K562 (cell line): ENCODE measurements at regions not wholly inside any gene's neighbourhood (a gene's known extent, or its start where the extent isn't known, plus 50 kb on each side); places are given as distances from the start of the nearest gene placed in this dataset.

ENCODE experiments used
- ATAC-seq: fragments of 200-7000 bp; cut with Tn5 transposase; 3 replicates; pipeline ENCODE4 v1.9.1; 2020; ENCODE audit warnings: moderate library complexity
- BruUV-seq: library from RNA; stranded (reverse); fragments of 400-500 nt; replicated peaks from 2 replicates; lab custom pipeline; 2021; lab: Mats Ljungman, UMichigan
- CTCF ChIA-PET: fragments of 300-600 bp; formaldehyde crosslinking; extraction: SDS; loops from one replicate; lab custom pipeline; 2021; ENCODE audit warnings: low intra/inter-chr PET ratio; lab: Yijun Ruan, JAX
- POLR2A ChIA-PET: fragments of 300-600, 350-650 bp; sonication (Branson Sonifier 250); formaldehyde crosslinking; extraction: SDS; loops from one replicate; lab custom pipeline; 2021; ENCODE audit warnings: antibody characterized with exemption, inconsistent platforms; lab: Yijun Ruan, JAX
- DNase-seq, 4 experiments: peaks; one replicate each; pipeline versions ENCODE4 v3.0.0 to v3.0.0-alpha.2; 2011 to 2018; ENCODE audit warnings: low spot score in 3 of 4, mixed read lengths in 3 of 4; ENCODE audit errors: extremely low read depth in 1 of 4
- FAIRE-seq: peaks from 2 replicates; lab custom pipeline; 2011; peaks lifted over from hg19 to GRCh38; lab: Jason Lieb, UNC
- H2AFZ ChIP-seq: 2 replicates; pipeline ENCODE4 v1.6.0; 2011; ENCODE audit warnings: low read depth, low read length, control low read depth, inconsistent platforms
- H3K27ac ChIP-seq: fragments of 200-600 bp; 3 replicates; pipeline ENCODE4 v1.8.0; 2011; ENCODE audit warnings: low read depth, mild to moderate bottlenecking, control low read depth, inconsistent platforms, low read length, moderate library complexity, mixed read lengths; ENCODE audit errors: extremely low read depth
- H3K27me3 ChIP-seq, 2 experiments: fragments of 300-600 bp in 1 of 2; 2 replicates in 1 of 2; 3 replicates in 1 of 2; pipeline versions ENCODE4 v1.6.0 to v1.8.0; 2011; ENCODE audit warnings: inconsistent platforms in 2 of 2, low read length in 2 of 2, mild to moderate bottlenecking in 1 of 2, mixed read lengths in 1 of 2, moderate library complexity in 1 of 2; ENCODE audit not compliant: control insufficient read depth in 2 of 2, insufficient read depth in 2 of 2
- H3K36me3 ChIP-seq: fragments of 300-600 bp; 3 replicates; pipeline ENCODE4 v1.8.0; 2011; ENCODE audit warnings: mild to moderate bottlenecking, low read length, inconsistent platforms; ENCODE audit not compliant: control insufficient read depth, insufficient read depth
- H3K4me1 ChIP-seq, 2 experiments: fragments of 200-600 bp in 1 of 2; replicated peaks in 1 of 2; 2 replicates in 1 of 2; 3 replicates in 1 of 2; pipeline versions ENCODE4 v1.5.1 to v1.8.0; 2011; ENCODE audit warnings: inconsistent platforms in 2 of 2, low read length in 2 of 2, mild to moderate bottlenecking in 1 of 2, mixed read lengths in 1 of 2, moderate library complexity in 1 of 2; ENCODE audit not compliant: control insufficient read depth in 2 of 2, insufficient read depth in 2 of 2
- H3K4me2 ChIP-seq: 2 replicates; pipeline ENCODE4 v1.6.1; 2011; ENCODE audit warnings: low read length, control low read depth, inconsistent platforms, mixed read lengths; ENCODE audit not compliant: insufficient read depth
- H3K4me3 ChIP-seq: fragments of 200-600 bp; sonication (generic), shearing (Covaris generic); 2 replicates; pipeline ENCODE4 v1.5.1; 2016; ENCODE audit warnings: control low read depth, inconsistent platforms
- H3K79me2 ChIP-seq: fragments of 200-600 bp; 3 replicates; pipeline ENCODE4 v1.8.0; 2011; ENCODE audit warnings: low read length, inconsistent platforms; ENCODE audit not compliant: control insufficient read depth, insufficient read depth
- H3K9ac ChIP-seq, 2 experiments: 2 replicates each; pipeline versions ENCODE4 v1.6.0 to v1.6.1; 2011; ENCODE audit warnings: low read depth in 2 of 2, low read length in 2 of 2, control low read depth in 1 of 2, inconsistent platforms in 1 of 2, mild to moderate bottlenecking in 1 of 2, mixed read lengths in 1 of 2; ENCODE audit not compliant: insufficient read depth in 1 of 2
- H3K9me1 ChIP-seq: one replicate; pipeline ENCODE4 v1.6.0; 2011; ENCODE audit warnings: inconsistent platforms, mild to moderate bottlenecking, low read length, moderate library complexity; ENCODE audit not compliant: control insufficient read depth, insufficient read depth
- H3K9me3 ChIP-seq: replicated peaks from 2 replicates; pipeline ENCODE4 v1.5.1; 2011; ENCODE audit warnings: low read depth, low read length, inconsistent platforms; ENCODE audit not compliant: control insufficient read depth, insufficient read depth
- H4K20me1 ChIP-seq: replicated peaks from 2 replicates; pipeline ENCODE4 v1.6.1; 2011; ENCODE audit warnings: low read length, inconsistent platforms, mixed read lengths; ENCODE audit not compliant: control insufficient read depth, insufficient read depth
- BRF2 ChIP-seq: IDR thresholded peaks from 3 replicates; pipeline ENCODE4 v1.6.1; 2011; ENCODE audit warnings: borderline replicate concordance, mild to moderate bottlenecking; ENCODE audit not compliant: insufficient read length, insufficient read depth
- CCNT2 ChIP-seq: IDR thresholded peaks from 2 replicates; pipeline ENCODE4 v1.6.1; 2011; ENCODE audit warnings: borderline replicate concordance, low read depth, mild to moderate bottlenecking, moderate library complexity, mixed read lengths, low read length; ENCODE audit not compliant: insufficient read length; ENCODE audit errors: extremely low read depth
- CTCFL ChIP-seq: IDR thresholded peaks from 2 replicates; pipeline ENCODE4 v1.6.1; 2011; ENCODE audit warnings: borderline replicate concordance, low read depth, mild to moderate bottlenecking, moderate library complexity, low read length; ENCODE audit not compliant: insufficient read depth, poor library complexity, severe bottlenecking
- ILF3 ChIP-seq: fragments of 450-650 bp; IDR thresholded peaks from 2 replicates; pipeline ENCODE4 v1.6.1; 2018; ENCODE audit warnings: antibody characterized with exemption, mild to moderate bottlenecking, moderate library complexity, borderline replicate concordance
- MBD2 ChIP-seq: sonication (generic); IDR thresholded peaks from 2 replicates; pipeline ENCODE4 v1.6.1; 2016; ENCODE audit warnings: low read depth, borderline replicate concordance
- NFRKB ChIP-seq: fragments of 450-650 bp; IDR thresholded peaks from 2 replicates; pipeline ENCODE4 v1.6.1; 2016; ENCODE audit warnings: low read depth
- PCBP1 ChIP-seq: fragments of 200-400 bp; formaldehyde crosslinking; IDR thresholded peaks from 2 replicates; pipeline ENCODE4 v1.6.1; 2018; ENCODE audit warnings: mild to moderate bottlenecking, low read depth, low read length; ENCODE audit not compliant: poor library complexity, severe bottlenecking
- SMC3 ChIP-seq: conservative IDR thresholded peaks from 2 replicates; pipeline ENCODE4 v1.6.1; 2011; ENCODE audit warnings: low read depth, low read length, improper control_type of control experiment; ENCODE audit not compliant: insufficient read depth
- SRSF9 ChIP-seq: fragments of 200-400 bp; formaldehyde crosslinking; IDR thresholded peaks from 2 replicates; pipeline ENCODE4 v1.6.1; 2017; ENCODE audit warnings: low read depth, low read length, borderline replicate concordance
- TOE1 ChIP-seq, 2 experiments: fragments of 450-650 bp in 1 of 2; sonication (generic) in 1 of 2; formaldehyde crosslinking in 1 of 2; IDR thresholded peaks; 2 replicates each; pipeline versions ENCODE4 v1.7.1 to v1.8.0; 2016 to 2022; ENCODE audit warnings: borderline replicate concordance in 2 of 2, mild to moderate bottlenecking in 2 of 2, antibody characterized with exemption in 1 of 2, inconsistent platforms in 1 of 2, low read depth in 1 of 2, missing genetic modification reagents in 1 of 2, moderate library complexity in 1 of 2
- ZBTB1 ChIP-seq: sonication (generic); formaldehyde crosslinking; IDR thresholded peaks from 2 replicates; pipeline ENCODE4 v1.8.1; 2023; ENCODE audit warnings: missing genetic modification reagents, low read depth, mild to moderate bottlenecking, borderline replicate concordance
- ZC3H4 ChIP-seq: sonication (generic); formaldehyde crosslinking; IDR thresholded peaks from 2 replicates; pipeline ENCODE4 v1.9.0; 2021; ENCODE audit warnings: missing genetic modification reagents, borderline replicate concordance
- ZFP30 ChIP-seq: fragments of 250-450 bp; sonication (Bioruptor Pico); IDR thresholded peaks from 2 replicates; pipeline ENCODE4 v1.8.0; 2022; ENCODE audit warnings: moderate library complexity, mild to moderate bottlenecking, inconsistent platforms, borderline replicate concordance
- WGBS: fragments of 100-300 bp; shearing (Covaris generic); methylation state at CpG from one replicate; pipeline ENCODE4 v1.1.6; 2016; ENCODE audit warnings: low coverage, mixed read lengths; ENCODE audit not compliant: insufficient coverage; ENCODE audit errors: missing lambda C conversion rate; 5-methylcytosine and 5-hydroxymethylcytosine counted together
- in situ Hi-C: fragments of 300-500 bp; cut with MboI; formaldehyde crosslinking; loops from 4 replicates; pipeline ENCODE4 v1.15.0; 2018; ENCODE audit warnings: inconsistent platforms, mixed read lengths
- intact Hi-C: fragments of 100-400 bp; cut with micrococcal nuclease; formaldehyde crosslinking; loops from 2 replicates; pipeline ENCODE4 v1.14.2; 2022
- TF ChIP-seq, protein P1 (sequence below), 3 experiments: fragments of 200-800 bp in 1 of 3; sonication (Bioruptor generic) in 1 of 3; sonication (generic) in 1 of 3; formaldehyde crosslinking in 1 of 3; IDR thresholded peaks; 2 replicates each; pipeline versions ENCODE4 v1.6.1 to v1.8.0; 2016 to 2022; ENCODE audit warnings: mild to moderate bottlenecking in 2 of 3, missing compliant biosample characterization in 2 of 3, missing genetic modification characterization in 2 of 3, missing genetic modification reagents in 1 of 3

DNA sequence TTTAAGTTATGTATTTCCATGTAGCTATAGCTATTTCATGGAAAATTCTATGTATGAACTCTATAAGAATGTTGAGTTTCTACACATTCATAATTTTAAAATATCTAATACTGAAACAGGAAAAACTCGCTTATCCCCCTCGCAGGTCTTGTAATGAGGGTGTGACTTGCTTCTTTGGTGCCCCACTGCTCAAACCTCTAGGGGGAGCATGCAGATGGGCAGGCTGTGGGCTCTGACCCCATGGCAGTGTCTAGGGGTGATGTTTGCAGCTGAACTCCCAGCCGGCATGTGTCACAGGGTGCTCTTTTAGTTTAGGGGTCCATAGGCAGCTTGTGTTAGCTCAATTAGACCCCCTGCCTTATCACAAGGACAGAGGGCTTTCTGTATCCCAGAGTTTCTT is 1825.7 kb upstream of the ADGRL3 start:
- FAIRE-seq (no peak), ATAC-seq (no peak), DNase-seq (no peak)
- H3K27ac ChIP-seq, result no peak overlapping the region
- TF ChIP-seq SMC3 (no peak), ZC3H4 (CRISPR knock-in tag) (no peak), CTCFL (no peak), CCNT2 (no peak), ZBTB1 (no peak), TOE1 (IDR thresholded peaks at IDR 0.05; ENCODE audit: borderline replicate concordance) (no peak), TOE1 (CRISPR knock-in tag; IDR thresholded peaks at IDR 0.05; ENCODE audit: borderline replicate concordance, low read depth) (no peak), NFRKB (no peak), SRSF9 (no peak), PCBP1 (no peak), BRF2 (no peak), ILF3 (no peak), MBD2 (no peak), ZFP30 (CRISPR knock-in tag) (no peak)
- TF ChIP-seq, protein P1, sequence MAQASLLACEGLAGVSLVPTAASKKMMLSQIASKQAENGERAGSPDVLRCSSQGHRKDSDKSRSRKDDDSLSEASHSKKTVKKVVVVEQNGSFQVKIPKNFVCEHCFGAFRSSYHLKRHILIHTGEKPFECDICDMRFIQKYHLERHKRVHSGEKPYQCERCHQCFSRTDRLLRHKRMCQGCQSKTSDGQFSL (CRISPR knock-in tag; IDR thresholded peaks at IDR 0.05), result no peak
- TF ChIP-seq, protein P1 (tag; IDR thresholded peaks at IDR 0.05), result no peak
- no TSS peak for BruUV-seq
- WGBS, result 4% methylated on average over 3 of the region's 3 CpGs
- ChIA-PET CTCF (no interaction called here), POLR2A (interaction anchor here (0.6 kb wide), 1 partner anchor 26 kb away, joined by 3 read pairs; no protein-coding TSS in a partner anchor)
- no peak overlapping the region for H3K9ac ChIP-seq
- H3K4me1 ChIP-seq, result no peaks in the 10 kb centered on the region
- H3K4me3 ChIP-seq, result no peak overlapping the region
- H3K27me3 ChIP-seq, result no peaks in the 10 kb centered on the region
- no peaks in the 10 kb centered on the region for H3K9me3 ChIP-seq
- H3K36me3 ChIP-seq, result no peaks in the 10 kb centered on the region
- intact Hi-C loops (no loop called here), in situ Hi-C loops (no loop called here)
- no peaks in the 10 kb centered on the region for H3K9me1 ChIP-seq
- H3K79me2 ChIP-seq, result no peaks in the 10 kb centered on the region
- no peak overlapping the region for H3K4me2 ChIP-seq
- no peaks in the 10 kb centered on the region for H4K20me1 ChIP-seq
- no peak overlapping the region for H2AFZ ChIP-seq
